ENCODE measurements at regions not wholly inside any gene's neighbourhood (a gene's known extent, or its start where the extent isn't known, plus 50 kb on each side); places are given as distances from the start of the nearest gene placed in this dataset.

GRCh38 chr10:113486531-113486930 lies 66.3 kb upstream of the HABP2 start:
- TF ChIP-seq CTCF (conservative IDR thresholded peaks at IDR 0.05; ENCODE audit: low read depth in 2 of 2) (no peak), EZH2 (IDR thresholded peaks at IDR 0.05; ENCODE audit: low read depth, unreplicated experiment) (no peak), POLR2AphosphoS5 (IDR thresholded peaks at IDR 0.05; ENCODE audit: low read depth) (no peak), REST (IDR thresholded peaks at IDR 0.05; ENCODE audit: unreplicated experiment) (no peak), EZH2phosphoT487 (IDR thresholded peaks at IDR 0.05; ENCODE audit: unreplicated experiment) (no peak), STAT1 (IDR thresholded peaks at IDR 0.05; ENCODE audit: unreplicated experiment) (no peak), CREB1 (CRISPR knock-in tag; IDR thresholded peaks at IDR 0.05; ENCODE audit: low read depth) (no peak)
